ENCODE measurements at regions not wholly inside any gene's neighbourhood (a gene's known extent, or its start where the extent isn't known, plus 50 kb on each side); places are given as distances from the start of the nearest gene placed in this dataset.

- Histone ChIP-seq H3K36me3 (ENCODE audit: control insufficient read depth in 4 of 4, insufficient read depth in 3 of 4, low read depth in 1 of 4, low read length in 3 of 4) (no peaks in the 10 kb centered on the region), H3K9ac (ENCODE audit: low read depth in 1 of 2, low read length in 2 of 2) (no peak overlapping the region), H3K4me3 (ENCODE audit: low read depth in 1 of 3, low read length in 3 of 3) (no peak overlapping the region), H3K9me3 (ENCODE audit: control insufficient read depth in 4 of 4, low read length in 3 of 4) (no peaks in the 10 kb centered on the region), H3K27me3 (ENCODE audit: control insufficient read depth in 4 of 4, insufficient read depth in 4 of 4, low read length in 3 of 4) (no peaks in the 10 kb centered on the region), H3K4me1 (ENCODE audit: control insufficient read depth in 4 of 4, insufficient read depth in 4 of 4, low read length in 3 of 4) (no peaks in the 10 kb centered on the region), H3K27ac (ENCODE audit: low read depth in 1 of 2, low read length in 2 of 2) (no peak overlapping the region)
- 100% methylated on average over 1 of the region's 1 CpG for WGBS
- DNase-seq (ENCODE audit: low spot score): no peak
- TF ChIP-seq RXRA (IDR thresholded peaks at IDR 0.05): no peak
These were observed 190.0 kb downstream of the MTCL1 start for GRCh38 chr18:8895341-8895740.

- Histone ChIP-seq H3K36me3 (ENCODE audit: control insufficient read depth in 4 of 4, insufficient read depth in 3 of 4, low read depth in 1 of 4, low read length in 3 of 4) (no peaks in the 10 kb centered on the region), H3K4me1 (ENCODE audit: control insufficient read depth in 4 of 4, insufficient read depth in 4 of 4, low read length in 3 of 4) (no peaks in the 10 kb centered on the region), H3K4me3 (ENCODE audit: low read depth in 1 of 3, low read length in 3 of 3) (no peak overlapping the region), H3K27me3 (ENCODE audit: control insufficient read depth in 4 of 4, insufficient read depth in 4 of 4, low read length in 3 of 4) (no peaks in the 10 kb centered on the region), H3K9ac (ENCODE audit: low read depth in 1 of 2, low read length in 2 of 2) (no peak overlapping the region), H3K9me3 (ENCODE audit: control insufficient read depth in 4 of 4, low read length in 3 of 4) (no peaks in the 10 kb centered on the region), H3K27ac (ENCODE audit: low read depth in 1 of 2, low read length in 2 of 2) (no peak overlapping the region)
- 54% methylated on average over 2 of the region's 2 CpGs for WGBS
- DNase-seq (ENCODE audit: low spot score): no peak
- TF ChIP-seq SP1 (IDR thresholded peaks at IDR 0.05) (no peak), MAX (IDR thresholded peaks at IDR 0.05) (no peak), TAF1 (conservative IDR thresholded peaks at IDR 0.05) (no peak), HNF4G (IDR thresholded peaks at IDR 0.05) (no peak), GABPA (IDR thresholded peaks at IDR 0.05 in 1 of 2, conservative IDR thresholded peaks at IDR 0.05 in 1 of 2) (no peak), NR2F2 (IDR thresholded peaks at IDR 0.05) (no peak), JUND (IDR thresholded peaks at IDR 0.05) (no peak), RXRA (IDR thresholded peaks at IDR 0.05) (no peak), CTCF (IDR thresholded peaks at IDR 0.05; ENCODE audit: low read depth, low read length, missing input control) (no peak), FOXA1 (IDR thresholded peaks at IDR 0.05) (no peak), ATF3 (IDR thresholded peaks at IDR 0.05) (no peak), YY1 (IDR thresholded peaks at IDR 0.05) (no peak), ZBTB33 (IDR thresholded peaks at IDR 0.05) (no peak), FOXA2 (IDR thresholded peaks at IDR 0.05) (no peak), EGR1 (IDR thresholded peaks at IDR 0.05; ENCODE audit: low read depth in 2 of 2) (no peak), RAD21 (IDR thresholded peaks at IDR 0.05) (no peak), HNF4A (conservative IDR thresholded peaks at IDR 0.05) (no peak)
These were observed 190.7 kb downstream of the MTCL1 start for GRCh38 chr18:8895987-8896619.
